PC-3 (cell line): ENCODE measurements at regions not wholly inside any gene's neighbourhood (a gene's known extent, or its start where the extent isn't known, plus 50 kb on each side); places are given as distances from the start of the nearest gene placed in this dataset.
A peak's percentile ranks its signal among the peaks of the same experiment; 100 is the strongest.

ENCODE experiments used
- ATAC-seq: fragments of 200-7000 bp; cut with Tn5 transposase; 2 replicates; pipeline ENCODE4 v1.9.1; 2020; ENCODE audit warnings: mild to moderate bottlenecking, moderate library complexity
- BruUV-seq: library from RNA; stranded (reverse); fragments of 400-500 nt; replicated peaks from 2 replicates; lab custom pipeline; 2021; lab: Mats Ljungman, UMichigan
- CTCF ChIA-PET: fragments of 300-600 bp; sonication (Branson Sonifier 250); formaldehyde crosslinking; loops from one replicate; lab custom pipeline; 2022; ENCODE audit warnings: antibody characterized with exemption; lab: Charles Lee
- POLR2A ChIA-PET: fragments of 300-600 bp; sonication (Branson Sonifier 250); formaldehyde crosslinking; loops from one replicate; lab custom pipeline; 2022; ENCODE audit warnings: antibody characterized with exemption; ENCODE audit not compliant: unreplicated experiment; lab: Charles Lee
- DNase-seq: peaks from one replicate; pipeline ENCODE4 v3.0.0-alpha.2; 2015
- H2AFZ ChIP-seq: fragments of 300-600 bp; sonication (generic); 2 replicates; pipeline ENCODE4 v1.6.0; 2016; ENCODE audit warnings: antibody characterized with exemption, low read length
- H3F3A ChIP-seq: fragments of 300-600 bp; sonication (generic); one replicate; pipeline ENCODE4 v1.6.0; 2017; ENCODE audit warnings: antibody characterized with exemption, low read length, control low read depth, mild to moderate bottlenecking; ENCODE audit not compliant: unreplicated experiment
- H3K27ac ChIP-seq: fragments of 300-600 bp; sonication (generic); 2 replicates; pipeline ENCODE4 v1.5.1; 2016; ENCODE audit warnings: mild to moderate bottlenecking, low read length
- H3K27me3 ChIP-seq: fragments of 300-600 bp; sonication (generic); 2 replicates; pipeline ENCODE4 v1.6.1; 2016; ENCODE audit warnings: low read length, mixed read lengths
- H3K36me3 ChIP-seq: fragments of 300-600 bp; sonication (generic); 2 replicates; pipeline ENCODE4 v1.6.1; 2016; ENCODE audit warnings: low read depth, mixed run types, low read length, mixed read lengths
- H3K4me1 ChIP-seq: fragments of 300-600 bp; sonication (generic); 2 replicates; pipeline ENCODE4 v1.5.1; 2016; ENCODE audit warnings: low read length; ENCODE audit not compliant: insufficient read depth
- H3K4me2 ChIP-seq: fragments of 300-600 bp; sonication (generic); 2 replicates; pipeline ENCODE4 v1.6.0; 2016; ENCODE audit warnings: low read length
- H3K4me3 ChIP-seq: fragments of 300-600 bp; sonication (generic); 2 replicates; pipeline ENCODE4 v1.5.1; 2016; ENCODE audit warnings: mild to moderate bottlenecking, low read length, mixed read lengths
- H3K79me2 ChIP-seq: fragments of 300-600 bp; sonication (generic); 2 replicates; pipeline ENCODE4 v1.6.1; 2017; ENCODE audit warnings: low read length, mixed read lengths
- H3K9ac ChIP-seq: fragments of 300-600 bp; sonication (generic); 2 replicates; pipeline ENCODE4 v1.6.0; 2016; ENCODE audit warnings: mild to moderate bottlenecking, low read length
- H3K9me2 ChIP-seq: fragments of 300-600 bp; sonication (generic); replicated peaks from 2 replicates; pipeline ENCODE4 v1.6.1; 2016; ENCODE audit warnings: mixed run types, low read length, mixed read lengths
- H3K9me3 ChIP-seq: fragments of 300-600 bp; sonication (generic); 2 replicates; pipeline ENCODE4 v1.6.1; 2016; ENCODE audit warnings: low read length, mixed read lengths
- H4K20me1 ChIP-seq: fragments of 300-600 bp; sonication (generic); 2 replicates; pipeline ENCODE4 v1.6.1; 2016; ENCODE audit warnings: low read length, mixed read lengths
- EZH2 ChIP-seq: fragments of 300-600 bp; sonication (generic); IDR thresholded peaks from one replicate; pipeline ENCODE4 v1.6.1; 2017; ENCODE audit warnings: antibody characterized with exemption, mild to moderate bottlenecking, low read length; ENCODE audit not compliant: unreplicated experiment
- EZH2phosphoT487 ChIP-seq: fragments of 300-600 bp; sonication (generic); IDR thresholded peaks from 2 replicates; pipeline ENCODE4 v1.6.1; 2018; ENCODE audit warnings: mild to moderate bottlenecking, antibody characterized with exemption, low read length, borderline replicate concordance
- intact Hi-C: fragments of 100-400 bp; cut with micrococcal nuclease; formaldehyde crosslinking; loops from 2 replicates; pipeline ENCODE4 v1.9.0; 2023
- TF ChIP-seq, protein P1 (sequence below): fragments of 300-600 bp; sonication (generic); conservative IDR thresholded peaks from 2 replicates; pipeline ENCODE4 v1.5.1; 2017; ENCODE audit warnings: antibody characterized with exemption, low read depth, mild to moderate bottlenecking, low read length

DNA sequence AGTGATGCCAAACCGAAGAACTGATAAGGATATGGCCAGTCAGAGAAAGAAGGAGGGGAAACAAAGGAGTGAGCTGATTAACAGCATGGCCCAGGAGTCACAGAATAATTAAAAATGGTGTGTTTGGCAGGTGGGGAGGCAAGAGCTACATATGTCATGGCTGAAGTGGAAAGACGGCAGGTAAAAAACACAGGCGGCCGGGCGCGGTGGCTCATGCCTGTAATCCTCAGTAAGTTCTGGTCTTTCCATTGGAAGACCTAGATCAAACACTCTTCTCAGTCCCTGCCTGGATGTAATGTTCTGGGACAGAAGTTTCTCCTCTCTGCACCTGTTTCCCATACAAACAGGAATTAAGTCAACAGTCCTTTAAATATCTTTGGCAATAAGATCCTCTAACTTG, 503.9 kb downstream of the STIM2 start:
- Histone ChIP-seq H3K4me2 (no peak overlapping the region), H3K36me3 (no peaks in the 10 kb centered on the region), H3K27me3 (no peaks in the 10 kb centered on the region), H3K79me2 (no peaks in the 10 kb centered on the region), H4K20me1 (no peaks in the 10 kb centered on the region), H3K4me1 (peaks cover 21% of the 10 kb centered on the region), H3K4me3 (no peak overlapping the region), H2AFZ (no peak overlapping the region), H3F3A (no peaks in the 10 kb centered on the region), H3K27ac (no peak overlapping the region), H3K9ac (no peak overlapping the region), H3K9me3 (no peaks in the 10 kb centered on the region), H3K9me2 (no peaks in the 10 kb centered on the region)
- POLR2A ChIA-PET, result no interaction called here
- no peak for DNase-seq
- BruUV-seq, result no TSS peak
- TF ChIP-seq, protein P1, sequence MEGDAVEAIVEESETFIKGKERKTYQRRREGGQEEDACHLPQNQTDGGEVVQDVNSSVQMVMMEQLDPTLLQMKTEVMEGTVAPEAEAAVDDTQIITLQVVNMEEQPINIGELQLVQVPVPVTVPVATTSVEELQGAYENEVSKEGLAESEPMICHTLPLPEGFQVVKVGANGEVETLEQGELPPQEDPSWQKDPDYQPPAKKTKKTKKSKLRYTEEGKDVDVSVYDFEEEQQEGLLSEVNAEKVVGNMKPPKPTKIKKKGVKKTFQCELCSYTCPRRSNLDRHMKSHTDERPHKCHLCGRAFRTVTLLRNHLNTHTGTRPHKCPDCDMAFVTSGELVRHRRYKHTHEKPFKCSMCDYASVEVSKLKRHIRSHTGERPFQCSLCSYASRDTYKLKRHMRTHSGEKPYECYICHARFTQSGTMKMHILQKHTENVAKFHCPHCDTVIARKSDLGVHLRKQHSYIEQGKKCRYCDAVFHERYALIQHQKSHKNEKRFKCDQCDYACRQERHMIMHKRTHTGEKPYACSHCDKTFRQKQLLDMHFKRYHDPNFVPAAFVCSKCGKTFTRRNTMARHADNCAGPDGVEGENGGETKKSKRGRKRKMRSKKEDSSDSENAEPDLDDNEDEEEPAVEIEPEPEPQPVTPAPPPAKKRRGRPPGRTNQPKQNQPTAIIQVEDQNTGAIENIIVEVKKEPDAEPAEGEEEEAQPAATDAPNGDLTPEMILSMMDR, result no peak
- TF ChIP-seq EZH2 (no peak), EZH2phosphoT487 (no peak)
- no peak for ATAC-seq
- CTCF ChIA-PET, result no interaction called here
- intact Hi-C loops, result no loop called here

DNA sequence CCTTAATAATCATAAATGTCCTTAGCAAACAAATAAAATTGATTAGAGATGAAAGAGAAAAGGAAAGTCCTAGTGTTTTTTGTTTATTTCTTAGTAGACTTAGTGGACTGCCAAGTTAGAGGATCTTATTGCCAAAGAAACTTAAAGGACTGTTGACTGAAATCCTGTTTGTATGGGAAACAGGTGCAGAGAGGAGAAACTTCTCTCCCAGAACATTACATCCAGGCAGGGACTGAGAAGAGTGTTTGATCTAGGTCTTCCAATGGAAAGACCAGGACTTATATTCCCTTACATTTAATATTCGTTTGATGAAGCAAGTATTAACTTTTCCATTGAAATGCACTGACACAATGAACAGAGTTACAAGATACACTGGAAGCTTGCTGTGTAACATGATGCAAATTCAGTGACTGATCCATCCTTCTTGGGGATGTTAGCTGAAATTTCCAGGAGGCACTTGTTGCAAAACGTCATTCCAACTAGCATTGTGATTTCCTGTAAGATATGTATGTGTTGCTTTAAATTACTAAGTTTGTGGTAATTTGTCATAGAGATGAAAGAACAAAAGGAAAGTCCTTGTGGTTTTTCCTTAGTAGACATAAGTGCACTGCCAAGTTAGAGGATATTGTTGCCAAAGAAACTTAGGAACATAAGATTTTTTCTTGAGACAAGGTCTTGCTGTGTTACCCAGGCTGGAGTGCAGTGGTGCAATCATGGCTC, 505.6 kb downstream of the STIM2 start:
- H3K79me2 ChIP-seq, result no peaks in the 10 kb centered on the region
- peaks cover 12% of the 10 kb centered on the region for H3K4me1 ChIP-seq
- H3K9me2 ChIP-seq, result no peaks in the 10 kb centered on the region
- peak; percentile 72 for DNase-seq
- no peak overlapping the region for H3K4me3 ChIP-seq
- H3K9me3 ChIP-seq, result no peaks in the 10 kb centered on the region
- H3K36me3 ChIP-seq, result no peaks in the 10 kb centered on the region
- no peak for ATAC-seq
- no peak overlapping the region for H3K9ac ChIP-seq
- no peak overlapping the region for H3K4me2 ChIP-seq
- intact Hi-C loops, result no loop called here
- no TSS peak for BruUV-seq
- no peaks in the 10 kb centered on the region for H3K27me3 ChIP-seq
- no peaks in the 10 kb centered on the region for H3F3A ChIP-seq
- H3K27ac ChIP-seq, result no peak overlapping the region
- TF ChIP-seq, protein P1, result no peak
- TF ChIP-seq EZH2phosphoT487 (no peak), EZH2 (no peak)
- H2AFZ ChIP-seq, result no peak overlapping the region
- no peaks in the 10 kb centered on the region for H4K20me1 ChIP-seq
- ChIA-PET CTCF (no interaction called here), POLR2A (no interaction called here)

DNA sequence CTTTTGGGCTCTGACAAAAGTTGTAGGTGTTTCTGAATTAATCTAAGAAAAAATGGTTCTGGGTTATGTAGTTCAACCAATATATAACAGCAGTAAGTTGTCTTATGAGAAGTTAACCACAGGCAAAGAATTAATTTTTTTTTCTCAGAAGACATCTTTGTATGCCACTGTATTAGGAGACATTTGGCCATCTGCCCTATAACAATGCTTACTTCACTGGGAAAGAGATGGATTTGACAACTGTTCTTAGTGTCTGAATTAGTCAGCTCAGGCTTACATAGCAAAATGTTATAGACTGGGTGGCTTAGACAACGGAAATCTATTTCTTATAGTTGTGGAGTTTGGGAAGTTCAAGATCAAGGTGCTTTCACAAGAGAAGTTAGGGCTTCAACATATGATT, 508.1 kb downstream of the STIM2 start:
- POLR2A ChIA-PET, result no interaction called here
- no TSS peak for BruUV-seq
- H3K36me3 ChIP-seq, result no peaks in the 10 kb centered on the region

More for the DNA sequence above, 508.1 kb downstream of the STIM2 start:
- H3K27me3 ChIP-seq, result no peaks in the 10 kb centered on the region
- ATAC-seq (no peak), DNase-seq (no peak)
- no peak overlapping the region for H3K9ac ChIP-seq
- H3K27ac ChIP-seq, result no peak overlapping the region
- no peaks in the 10 kb centered on the region for H4K20me1 ChIP-seq
- peaks cover 9% of the 10 kb centered on the region; the same call in 1 of the 2 replicates for H3K4me1 ChIP-seq
- H2AFZ ChIP-seq, result no peak overlapping the region
- TF ChIP-seq EZH2, result no peak
- TF ChIP-seq, protein P1, result no peak
- no peak for TF ChIP-seq EZH2phosphoT487
- no peak overlapping the region for H3K4me3 ChIP-seq
- H3K9me3 ChIP-seq, result no peaks in the 10 kb centered on the region
- CTCF ChIA-PET, result no interaction called here
- no peak overlapping the region for H3K4me2 ChIP-seq
- no peaks in the 10 kb centered on the region for H3F3A ChIP-seq
- H3K79me2 ChIP-seq, result no peaks in the 10 kb centered on the region
- intact Hi-C loops, result no loop called here
- no peaks in the 10 kb centered on the region for H3K9me2 ChIP-seq
